ENCODE measurements at regions not wholly inside any gene's neighbourhood (a gene's known extent, or its start where the extent isn't known, plus 50 kb on each side); places are given as distances from the start of the nearest gene placed in this dataset.

DNA sequence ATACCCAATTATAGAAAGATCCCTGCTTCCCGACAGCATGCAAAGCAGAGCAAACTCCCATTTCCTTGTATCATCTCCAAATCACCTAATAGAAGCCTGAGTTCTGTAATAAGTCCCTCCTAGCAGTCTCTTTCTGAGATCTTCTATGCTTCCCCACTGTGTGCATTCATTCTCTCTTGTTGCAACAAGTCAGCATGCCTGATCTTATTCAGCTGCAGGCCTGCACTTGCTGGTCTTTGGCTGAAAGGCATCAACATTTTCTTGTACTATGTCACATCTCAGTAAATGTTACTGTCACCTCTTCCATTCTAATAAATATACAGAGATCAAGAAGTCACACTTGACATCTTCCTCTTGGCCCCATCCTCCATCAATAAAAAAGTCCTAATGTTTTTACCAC, 449.9 kb upstream of the MEX3C start:
- H3K27ac ChIP-seq, result no peak overlapping the region
- H3K27me3 ChIP-seq, result no peaks in the 10 kb centered on the region
- no peaks in the 10 kb centered on the region for H3K9me3 ChIP-seq
- H3K4me1 ChIP-seq, result no peaks in the 10 kb centered on the region
- TF ChIP-seq, protein P1, sequence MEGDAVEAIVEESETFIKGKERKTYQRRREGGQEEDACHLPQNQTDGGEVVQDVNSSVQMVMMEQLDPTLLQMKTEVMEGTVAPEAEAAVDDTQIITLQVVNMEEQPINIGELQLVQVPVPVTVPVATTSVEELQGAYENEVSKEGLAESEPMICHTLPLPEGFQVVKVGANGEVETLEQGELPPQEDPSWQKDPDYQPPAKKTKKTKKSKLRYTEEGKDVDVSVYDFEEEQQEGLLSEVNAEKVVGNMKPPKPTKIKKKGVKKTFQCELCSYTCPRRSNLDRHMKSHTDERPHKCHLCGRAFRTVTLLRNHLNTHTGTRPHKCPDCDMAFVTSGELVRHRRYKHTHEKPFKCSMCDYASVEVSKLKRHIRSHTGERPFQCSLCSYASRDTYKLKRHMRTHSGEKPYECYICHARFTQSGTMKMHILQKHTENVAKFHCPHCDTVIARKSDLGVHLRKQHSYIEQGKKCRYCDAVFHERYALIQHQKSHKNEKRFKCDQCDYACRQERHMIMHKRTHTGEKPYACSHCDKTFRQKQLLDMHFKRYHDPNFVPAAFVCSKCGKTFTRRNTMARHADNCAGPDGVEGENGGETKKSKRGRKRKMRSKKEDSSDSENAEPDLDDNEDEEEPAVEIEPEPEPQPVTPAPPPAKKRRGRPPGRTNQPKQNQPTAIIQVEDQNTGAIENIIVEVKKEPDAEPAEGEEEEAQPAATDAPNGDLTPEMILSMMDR (IDR thresholded peaks at IDR 0.05), result no peak
- no peaks in the 10 kb centered on the region for H3K36me3 ChIP-seq
- no peak for DNase-seq (ENCODE audit: low spot score)
- no peak overlapping the region for H3K4me3 ChIP-seq

DNA sequence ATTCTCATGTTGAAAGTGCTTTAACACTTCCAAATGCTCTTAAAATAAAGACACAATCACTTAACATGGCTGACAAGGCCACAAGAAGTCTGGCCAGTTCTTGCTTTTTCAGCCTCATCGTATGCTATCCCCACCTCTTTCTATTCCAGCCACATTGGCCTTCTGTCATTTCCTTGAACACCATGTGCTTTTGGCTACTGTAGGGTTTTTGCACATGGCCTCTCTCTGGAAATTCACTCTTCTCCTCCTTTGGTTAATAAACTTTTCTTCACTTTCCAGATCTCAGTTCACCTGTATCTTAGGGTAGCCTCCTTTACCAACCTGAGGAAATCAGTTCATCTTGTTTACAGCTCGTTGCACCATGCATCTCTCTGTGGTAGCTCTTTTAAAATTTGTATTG, 450.5 kb upstream of the MEX3C start:
- Histone ChIP-seq H3K36me3 (no peaks in the 10 kb centered on the region), H3K27me3 (no peaks in the 10 kb centered on the region), H3K4me3 (no peak overlapping the region), H3K9me3 (no peaks in the 10 kb centered on the region), H3K27ac (no peak overlapping the region), H3K4me1 (no peaks in the 10 kb centered on the region)
- no peak for DNase-seq (ENCODE audit: low spot score)
- TF ChIP-seq, protein P1 (IDR thresholded peaks at IDR 0.05), result no peak

DNA sequence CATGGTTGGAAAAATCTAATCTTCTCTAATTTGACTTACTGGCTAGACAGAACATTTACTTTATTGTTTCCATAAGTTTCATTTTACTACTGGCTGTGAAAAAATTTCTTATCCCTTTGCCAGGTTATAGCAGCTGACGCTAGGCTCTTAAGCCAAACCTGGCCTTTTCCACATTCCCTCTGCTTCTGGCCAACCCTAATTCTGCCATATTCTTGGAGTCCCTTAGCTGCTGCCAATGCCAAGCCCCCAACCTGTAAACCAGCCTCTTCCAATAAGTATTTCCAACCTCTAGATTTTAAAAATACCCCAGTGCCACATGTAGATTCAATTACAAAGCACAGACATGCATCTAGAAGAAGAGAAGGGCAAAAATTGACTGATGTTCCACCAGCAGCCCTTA, 452.3 kb upstream of the MEX3C start:
- Histone ChIP-seq H3K9me3 (no peaks in the 10 kb centered on the region), H3K36me3 (no peaks in the 10 kb centered on the region), H3K27ac (no peak overlapping the region), H3K4me3 (no peak overlapping the region), H3K27me3 (no peaks in the 10 kb centered on the region), H3K4me1 (no peaks in the 10 kb centered on the region)
- no peak for DNase-seq (ENCODE audit: low spot score)
- TF ChIP-seq, protein P1 (IDR thresholded peaks at IDR 0.05), result no peak

DNA sequence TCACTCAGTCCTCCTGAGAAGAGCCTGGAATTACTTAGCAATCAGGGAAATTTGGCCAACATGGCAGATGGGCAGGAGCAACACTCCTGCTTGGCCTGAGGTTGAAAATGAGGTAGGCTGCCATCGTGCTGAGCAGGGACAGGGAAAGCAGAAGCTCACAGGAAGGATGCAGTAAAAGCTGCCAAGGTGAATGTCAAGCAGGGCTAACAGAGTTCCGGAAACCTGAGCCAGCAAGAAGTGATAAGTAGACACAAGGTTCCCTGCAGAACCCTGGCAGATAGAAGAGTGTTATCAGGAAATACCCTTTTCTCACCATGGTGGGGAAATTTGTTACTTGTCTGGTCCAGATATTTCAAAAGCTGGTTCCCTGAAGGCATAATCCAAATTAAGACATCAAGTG, 454.3 kb upstream of the MEX3C start:
- DNase-seq (ENCODE audit: low spot score), result no peak
- Histone ChIP-seq H3K27ac (no peak overlapping the region), H3K4me3 (no peak overlapping the region), H3K4me1 (no peaks in the 10 kb centered on the region), H3K27me3 (no peaks in the 10 kb centered on the region), H3K36me3 (no peaks in the 10 kb centered on the region), H3K9me3 (no peaks in the 10 kb centered on the region)
- TF ChIP-seq, protein P1 (IDR thresholded peaks at IDR 0.05), result no peak

DNA sequence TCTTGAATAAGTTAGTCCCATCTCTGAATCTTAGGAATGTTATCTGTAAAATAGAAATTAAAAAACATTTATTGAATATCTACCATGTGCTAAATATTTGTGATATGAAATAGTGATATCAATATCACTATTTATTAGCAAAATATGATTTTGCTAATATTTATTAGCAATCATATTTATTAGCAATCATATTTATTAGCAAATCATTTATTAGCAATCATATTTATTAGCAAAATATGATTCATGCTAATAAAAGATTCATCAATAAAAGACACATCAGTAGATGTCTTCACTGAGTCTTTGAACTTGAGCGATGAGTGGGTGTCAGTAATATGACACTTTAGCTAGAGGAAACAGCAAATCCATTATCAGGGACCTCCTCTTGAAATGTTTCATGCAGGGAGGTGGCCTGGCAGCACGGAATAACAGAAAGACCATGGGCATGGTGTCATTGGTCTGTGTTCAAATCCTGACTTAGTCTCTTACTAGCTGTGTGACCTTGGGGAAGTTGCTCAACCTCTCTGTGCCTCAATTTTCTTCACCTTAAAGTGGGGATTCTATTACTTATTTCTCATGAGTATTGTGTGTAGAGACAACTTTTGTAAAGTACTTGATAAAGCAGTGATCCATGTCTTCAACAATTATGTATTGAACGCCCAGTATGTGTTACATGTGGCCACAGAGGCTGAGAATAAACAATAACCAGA, 456.2 kb upstream of the MEX3C start:
- no peak overlapping the region for H3K4me3 ChIP-seq
- no peak for DNase-seq (ENCODE audit: low spot score)
- no peak overlapping the region for H3K27ac ChIP-seq
- TF ChIP-seq, protein P1 (IDR thresholded peaks at IDR 0.05), result no peak
- no peaks in the 10 kb centered on the region for H3K9me3 ChIP-seq
- no peaks in the 10 kb centered on the region for H3K27me3 ChIP-seq
- H3K36me3 ChIP-seq, result no peaks in the 10 kb centered on the region
- no peaks in the 10 kb centered on the region for H3K4me1 ChIP-seq
